ENCODE measurements at regions not wholly inside any gene's neighbourhood (a gene's known extent, or its start where the extent isn't known, plus 50 kb on each side); places are given as distances from the start of the nearest gene placed in this dataset.

DNA sequence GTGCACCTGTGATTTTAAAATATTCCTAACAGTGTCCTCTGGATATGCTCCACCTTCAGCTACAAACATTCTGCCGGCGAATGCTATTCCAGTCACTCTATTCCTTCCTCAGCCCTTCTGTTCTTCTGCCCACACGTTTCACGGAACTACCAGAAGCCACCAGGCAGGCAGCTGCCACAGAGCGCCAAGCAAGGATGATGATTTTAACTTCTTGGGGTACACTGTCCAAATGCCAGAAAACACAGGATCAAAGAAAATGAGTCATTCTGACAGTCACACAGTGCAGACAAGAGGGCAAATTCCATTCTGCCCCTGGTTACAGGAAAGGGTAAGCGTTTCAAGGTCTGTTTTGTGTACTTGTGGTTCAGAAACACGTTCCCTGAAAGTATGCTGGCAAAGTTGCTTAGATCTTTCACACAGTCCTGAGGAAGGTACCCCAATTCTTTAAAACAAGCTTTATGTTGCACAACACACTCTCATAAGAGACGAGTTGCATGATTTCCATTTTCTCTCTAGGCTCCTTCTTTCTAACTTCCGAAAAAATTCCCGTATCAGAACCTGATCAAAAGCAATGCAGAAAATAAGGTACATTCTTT lies 508.3 kb upstream of the PKN2 start:
- TF ChIP-seq, protein P1, sequence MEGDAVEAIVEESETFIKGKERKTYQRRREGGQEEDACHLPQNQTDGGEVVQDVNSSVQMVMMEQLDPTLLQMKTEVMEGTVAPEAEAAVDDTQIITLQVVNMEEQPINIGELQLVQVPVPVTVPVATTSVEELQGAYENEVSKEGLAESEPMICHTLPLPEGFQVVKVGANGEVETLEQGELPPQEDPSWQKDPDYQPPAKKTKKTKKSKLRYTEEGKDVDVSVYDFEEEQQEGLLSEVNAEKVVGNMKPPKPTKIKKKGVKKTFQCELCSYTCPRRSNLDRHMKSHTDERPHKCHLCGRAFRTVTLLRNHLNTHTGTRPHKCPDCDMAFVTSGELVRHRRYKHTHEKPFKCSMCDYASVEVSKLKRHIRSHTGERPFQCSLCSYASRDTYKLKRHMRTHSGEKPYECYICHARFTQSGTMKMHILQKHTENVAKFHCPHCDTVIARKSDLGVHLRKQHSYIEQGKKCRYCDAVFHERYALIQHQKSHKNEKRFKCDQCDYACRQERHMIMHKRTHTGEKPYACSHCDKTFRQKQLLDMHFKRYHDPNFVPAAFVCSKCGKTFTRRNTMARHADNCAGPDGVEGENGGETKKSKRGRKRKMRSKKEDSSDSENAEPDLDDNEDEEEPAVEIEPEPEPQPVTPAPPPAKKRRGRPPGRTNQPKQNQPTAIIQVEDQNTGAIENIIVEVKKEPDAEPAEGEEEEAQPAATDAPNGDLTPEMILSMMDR (conservative IDR thresholded peaks at IDR 0.05): no peak
- no peaks in the 10 kb centered on the region for H3K9me3 Mint-ChIP-seq
- H3K27me3 Mint-ChIP-seq (ENCODE audit: low read depth): no peaks in the 10 kb centered on the region
- no peak overlapping the region for H3K4me3 Mint-ChIP-seq
- DNase-seq (ENCODE audit: low read depth, low spot score): no peak
- peaks cover 9% of the 10 kb centered on the region for H3K4me1 Mint-ChIP-seq
- H3K27ac Mint-ChIP-seq (ENCODE audit: unreplicated experiment): no peak overlapping the region
- H3K36me3 Mint-ChIP-seq (ENCODE audit: low read depth): no peaks in the 10 kb centered on the region

DNA sequence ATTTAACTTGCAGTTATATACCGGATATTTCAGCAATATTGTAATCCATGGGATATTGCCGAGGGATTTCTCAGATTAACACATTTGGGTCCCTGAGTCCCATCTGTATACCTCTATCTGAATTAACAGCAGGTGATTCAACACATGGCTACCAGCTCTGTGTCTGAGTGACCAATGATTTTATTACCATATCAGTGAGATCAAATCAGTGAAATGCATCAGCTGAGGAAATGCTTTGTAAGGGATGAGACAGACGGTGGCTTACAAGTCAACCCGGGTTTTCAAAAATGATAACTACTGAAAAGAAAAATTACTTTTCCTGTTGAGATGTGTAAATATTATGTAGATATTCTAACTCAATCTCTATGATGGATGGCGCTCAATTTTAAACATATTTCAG lies 504.1 kb upstream of the PKN2 start:
- H3K36me3 Mint-ChIP-seq (ENCODE audit: low read depth): no peaks in the 10 kb centered on the region
- H3K9me3 Mint-ChIP-seq: no peaks in the 10 kb centered on the region
- DNase-seq (ENCODE audit: low read depth, low spot score): no peak
- H3K27me3 Mint-ChIP-seq (ENCODE audit: low read depth): no peaks in the 10 kb centered on the region
- TF ChIP-seq, protein P1 (conservative IDR thresholded peaks at IDR 0.05): no peak
- H3K27ac Mint-ChIP-seq (ENCODE audit: unreplicated experiment): no peak overlapping the region
- no peak overlapping the region for H3K4me3 Mint-ChIP-seq
- H3K4me1 Mint-ChIP-seq: peaks cover 44% of the 10 kb centered on the region

DNA sequence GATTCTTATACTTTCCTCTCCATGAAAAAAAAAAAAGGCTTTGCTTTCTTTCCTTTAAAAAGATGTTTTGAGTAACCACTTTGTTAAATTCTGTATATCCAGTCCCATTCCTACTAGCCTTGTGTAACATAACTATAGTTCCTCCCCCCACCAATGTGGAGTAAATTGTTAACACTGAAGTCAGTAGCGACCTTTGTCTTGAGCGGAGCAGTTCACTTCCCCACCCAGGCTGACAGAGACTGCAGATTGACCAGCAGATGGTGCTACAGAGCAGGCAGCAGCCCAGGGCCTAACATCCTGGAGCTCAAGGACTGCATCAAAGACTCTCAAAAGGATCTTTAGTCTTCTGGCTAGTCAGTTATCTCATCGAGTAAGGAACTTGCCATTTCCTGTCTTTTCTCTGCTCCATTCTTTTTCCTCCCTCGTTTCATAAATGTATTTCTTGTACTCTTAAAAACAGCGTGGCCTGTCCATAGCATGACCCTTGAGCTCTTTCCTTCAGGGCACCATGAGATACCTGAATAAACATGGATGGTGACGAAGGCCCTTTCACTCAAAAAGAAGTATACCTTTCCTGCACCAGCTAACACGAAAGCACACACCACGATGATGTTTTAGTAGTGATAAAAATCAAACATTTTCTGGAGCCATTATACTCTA lies 503.5 kb upstream of the PKN2 start:
- H3K4me1 Mint-ChIP-seq: peaks cover 44% of the 10 kb centered on the region
- TF ChIP-seq, protein P1 (conservative IDR thresholded peaks at IDR 0.05): peak; percentile 98
- DNase-seq (ENCODE audit: low read depth, low spot score): peak; percentile 80
- H3K9me3 Mint-ChIP-seq: no peaks in the 10 kb centered on the region
- no peaks in the 10 kb centered on the region for H3K27me3 Mint-ChIP-seq (ENCODE audit: low read depth)
- no peak overlapping the region for H3K4me3 Mint-ChIP-seq
- no peaks in the 10 kb centered on the region for H3K36me3 Mint-ChIP-seq (ENCODE audit: low read depth)
- H3K27ac Mint-ChIP-seq (ENCODE audit: unreplicated experiment): peak overlapping the region; percentile 69

DNA sequence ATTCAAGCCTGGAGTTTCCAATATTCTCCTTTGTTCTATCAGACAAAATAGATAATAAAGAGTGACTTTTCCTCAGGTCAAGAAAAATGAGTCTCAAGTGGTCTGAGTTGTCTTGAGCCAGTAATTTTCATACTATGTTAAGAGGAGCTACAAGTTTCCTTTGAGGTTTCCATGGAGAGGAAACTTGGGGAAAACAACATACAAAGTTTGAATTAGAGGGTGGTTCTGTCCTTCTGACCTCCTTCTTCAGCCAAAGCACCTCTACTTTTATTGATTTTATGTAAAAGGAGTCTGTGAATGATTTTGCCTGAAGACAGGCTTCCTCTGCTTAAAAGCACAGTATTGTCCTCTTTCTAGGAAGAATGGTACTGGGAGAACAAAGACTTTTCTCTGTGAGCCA lies 497.2 kb upstream of the PKN2 start:
- peak overlapping the region; percentile 10 for H3K4me3 Mint-ChIP-seq
- peak overlapping the region; percentile 6 for H3K27ac Mint-ChIP-seq (ENCODE audit: unreplicated experiment)
- no peaks in the 10 kb centered on the region for H3K9me3 Mint-ChIP-seq
- DNase-seq (ENCODE audit: low read depth, low spot score): no peak
- no peaks in the 10 kb centered on the region for H3K36me3 Mint-ChIP-seq (ENCODE audit: low read depth)
- no peaks in the 10 kb centered on the region for H3K27me3 Mint-ChIP-seq (ENCODE audit: low read depth)
- peaks cover 47% of the 10 kb centered on the region for H3K4me1 Mint-ChIP-seq
- TF ChIP-seq, protein P1 (conservative IDR thresholded peaks at IDR 0.05): no peak

DNA sequence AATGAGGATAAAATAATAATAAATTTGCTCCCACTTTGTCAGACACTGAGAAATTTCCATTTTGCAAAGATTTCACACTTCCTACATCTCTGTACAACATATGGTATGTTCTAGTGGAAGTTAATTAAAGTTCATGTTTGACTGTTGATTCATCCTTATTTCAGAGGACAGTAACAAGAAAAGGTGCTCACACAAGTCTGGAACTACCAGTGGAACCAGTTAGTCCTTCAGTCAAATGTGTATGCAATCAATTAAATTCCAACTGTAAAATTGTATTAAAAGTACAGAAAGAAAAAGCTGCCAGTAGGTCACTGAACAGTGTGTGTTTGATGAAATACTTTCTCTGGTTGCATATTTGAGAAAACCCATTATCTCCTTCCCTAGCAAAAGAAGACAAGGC lies 496.0 kb upstream of the PKN2 start:
- H3K36me3 Mint-ChIP-seq (ENCODE audit: low read depth): no peaks in the 10 kb centered on the region

More for the DNA sequence above, 496.0 kb upstream of the PKN2 start:
- no peaks in the 10 kb centered on the region for H3K9me3 Mint-ChIP-seq
- H3K4me3 Mint-ChIP-seq: no peak overlapping the region
- peaks cover 36% of the 10 kb centered on the region for H3K4me1 Mint-ChIP-seq
- DNase-seq (ENCODE audit: low read depth, low spot score): no peak
- H3K27me3 Mint-ChIP-seq (ENCODE audit: low read depth): no peaks in the 10 kb centered on the region
- H3K27ac Mint-ChIP-seq (ENCODE audit: unreplicated experiment): no peak overlapping the region
- TF ChIP-seq, protein P1 (conservative IDR thresholded peaks at IDR 0.05): no peak
